C4-2B (cell line): ENCODE measurements at regions not wholly inside any gene's neighbourhood (a gene's known extent, or its start where the extent isn't known, plus 50 kb on each side); places are given as distances from the start of the nearest gene placed in this dataset.

ENCODE experiments used
- ZFX ChIP-seq: fragments of 450-650 bp; IDR thresholded peaks from 2 replicates; pipeline ENCODE4 v1.6.1; 2017
- TF ChIP-seq, protein P1 (sequence below): fragments of 450-650 bp; conservative IDR thresholded peaks from 2 replicates; pipeline ENCODE4 v1.5.1; 2017; ENCODE audit warnings: mild to moderate bottlenecking

DNA sequence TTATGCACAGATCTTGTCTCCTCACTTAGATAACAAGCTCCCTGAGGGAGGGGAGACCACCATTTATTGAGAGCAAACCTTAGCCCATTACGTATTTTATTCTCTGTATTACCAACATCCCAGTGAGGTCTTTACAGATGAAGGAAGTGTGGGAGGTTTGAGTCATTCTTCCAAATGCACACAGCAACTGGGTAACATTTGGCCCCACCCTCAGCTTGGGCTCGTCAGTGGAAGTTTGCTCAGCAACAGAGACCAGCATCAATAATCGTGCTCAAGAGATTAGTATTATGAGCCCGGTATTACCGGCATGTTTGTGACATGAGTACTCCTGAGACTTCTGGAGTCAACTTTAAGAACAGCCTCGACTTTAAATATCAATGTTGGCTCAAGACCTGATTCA, 168.6 kb downstream of the ETAA1 start:
- no peak for TF ChIP-seq ZFX
- TF ChIP-seq, protein P1, sequence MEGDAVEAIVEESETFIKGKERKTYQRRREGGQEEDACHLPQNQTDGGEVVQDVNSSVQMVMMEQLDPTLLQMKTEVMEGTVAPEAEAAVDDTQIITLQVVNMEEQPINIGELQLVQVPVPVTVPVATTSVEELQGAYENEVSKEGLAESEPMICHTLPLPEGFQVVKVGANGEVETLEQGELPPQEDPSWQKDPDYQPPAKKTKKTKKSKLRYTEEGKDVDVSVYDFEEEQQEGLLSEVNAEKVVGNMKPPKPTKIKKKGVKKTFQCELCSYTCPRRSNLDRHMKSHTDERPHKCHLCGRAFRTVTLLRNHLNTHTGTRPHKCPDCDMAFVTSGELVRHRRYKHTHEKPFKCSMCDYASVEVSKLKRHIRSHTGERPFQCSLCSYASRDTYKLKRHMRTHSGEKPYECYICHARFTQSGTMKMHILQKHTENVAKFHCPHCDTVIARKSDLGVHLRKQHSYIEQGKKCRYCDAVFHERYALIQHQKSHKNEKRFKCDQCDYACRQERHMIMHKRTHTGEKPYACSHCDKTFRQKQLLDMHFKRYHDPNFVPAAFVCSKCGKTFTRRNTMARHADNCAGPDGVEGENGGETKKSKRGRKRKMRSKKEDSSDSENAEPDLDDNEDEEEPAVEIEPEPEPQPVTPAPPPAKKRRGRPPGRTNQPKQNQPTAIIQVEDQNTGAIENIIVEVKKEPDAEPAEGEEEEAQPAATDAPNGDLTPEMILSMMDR, result no peak
